Trophoblast cell (in vitro differentiated cells and primary cell): ENCODE measurements at regions not wholly inside any gene's neighbourhood (a gene's known extent, or its start where the extent isn't known, plus 50 kb on each side); places are given as distances from the start of the nearest gene placed in this dataset.
A peak's percentile ranks its signal among the peaks of the same experiment; 100 is the strongest.

Experiments
- DNase-seq, 2 donors: peaks; one replicate each; pipeline ENCODE4 v3.0.0-alpha.2; 2016
- H2AFZ ChIP-seq: 2 replicates; pipeline ENCODE4 v1.6.1; 2013; ENCODE audit warnings: low read length, moderate library complexity, mild to moderate bottlenecking; ENCODE audit not compliant: insufficient read depth, poor library complexity
- H2AK5ac ChIP-seq: 2 replicates; pipeline ENCODE4 v1.6.1; 2013; ENCODE audit warnings: mild to moderate bottlenecking, low read length
- H2BK120ac ChIP-seq: 2 replicates; pipeline ENCODE4 v1.6.1; 2013; ENCODE audit warnings: low read length, mild to moderate bottlenecking, moderate library complexity; ENCODE audit not compliant: insufficient read depth, poor library complexity
- H2BK12ac ChIP-seq: 2 replicates; pipeline ENCODE4 v1.6.1; 2013; ENCODE audit warnings: mild to moderate bottlenecking, low read length, moderate library complexity
- H2BK5ac ChIP-seq: 2 replicates; pipeline ENCODE4 v1.6.1; 2013; ENCODE audit warnings: low read length, low read depth, moderate library complexity, mild to moderate bottlenecking; ENCODE audit not compliant: poor library complexity
- H3K14ac ChIP-seq: 2 replicates; pipeline ENCODE4 v1.6.1; 2013; ENCODE audit warnings: mild to moderate bottlenecking, low read length
- H3K18ac ChIP-seq: 2 replicates; pipeline ENCODE4 v1.6.1; 2013; ENCODE audit warnings: mild to moderate bottlenecking, low read length
- H3K23ac ChIP-seq: 2 replicates; pipeline ENCODE4 v1.6.1; 2013; ENCODE audit warnings: low read length
- H3K27ac ChIP-seq: 2 replicates; pipeline ENCODE4 v1.5.1; 2013; ENCODE audit warnings: low read depth, mild to moderate bottlenecking, inconsistent platforms, low read length, moderate library complexity
- H3K27me3 ChIP-seq: 2 replicates; pipeline ENCODE4 v1.6.1; 2013; ENCODE audit warnings: inconsistent platforms, mild to moderate bottlenecking, low read length, moderate library complexity; ENCODE audit not compliant: insufficient read depth
- H3K36me3 ChIP-seq, 2 experiments: 1 replicate in 1 of 2; 2 replicates in 1 of 2; pipeline ENCODE4 v1.6.1; 2013; ENCODE audit warnings: low read length in 2 of 2, mild to moderate bottlenecking in 2 of 2, moderate library complexity in 1 of 2; ENCODE audit not compliant: insufficient read depth in 2 of 2, control insufficient read depth in 1 of 2
- H3K4ac ChIP-seq: 2 replicates; pipeline ENCODE4 v1.6.1; 2013; ENCODE audit warnings: low read depth, mild to moderate bottlenecking, low read length, moderate library complexity
- H3K4me1 ChIP-seq, 2 experiments: 1 replicate in 1 of 2; 2 replicates in 1 of 2; pipeline ENCODE4 v1.6.1; 2013; ENCODE audit warnings: low read length in 2 of 2, mild to moderate bottlenecking in 2 of 2, moderate library complexity in 1 of 2; ENCODE audit not compliant: insufficient read depth in 2 of 2, control insufficient read depth in 1 of 2
- H3K4me2 ChIP-seq: 2 replicates; pipeline ENCODE4 v1.6.1; 2013; ENCODE audit warnings: inconsistent platforms, mild to moderate bottlenecking, low read length, moderate library complexity
- H3K4me3 ChIP-seq: 2 replicates; pipeline ENCODE4 v1.5.1; 2013; ENCODE audit warnings: mild to moderate bottlenecking, low read depth, low read length, inconsistent platforms
- H3K79me1 ChIP-seq: one replicate; pipeline ENCODE4 v1.6.1; 2013; ENCODE audit warnings: low read length
- H3K79me2 ChIP-seq: 2 replicates; pipeline ENCODE4 v1.6.1; 2013; ENCODE audit warnings: low read length, mild to moderate bottlenecking; ENCODE audit not compliant: control insufficient read depth, insufficient read depth, poor library complexity
- H3K9ac ChIP-seq: 2 replicates; pipeline ENCODE4 v1.6.1; 2013; ENCODE audit warnings: mild to moderate bottlenecking, low read length
- H3K9me3 ChIP-seq: 2 replicates; pipeline ENCODE4 v1.6.1; 2013; ENCODE audit warnings: low read depth, mild to moderate bottlenecking, control low read depth, inconsistent platforms, low read length; ENCODE audit not compliant: insufficient read depth
- H4K12ac ChIP-seq: 2 replicates; pipeline ENCODE4 v1.6.1; 2013; ENCODE audit warnings: low read depth, mild to moderate bottlenecking, low read length, moderate library complexity
- H4K8ac ChIP-seq: 2 replicates; pipeline ENCODE4 v1.6.1; 2013; ENCODE audit warnings: low read depth, mild to moderate bottlenecking, low read length, moderate library complexity
- H4K91ac ChIP-seq: one replicate; pipeline ENCODE4 v1.6.1; 2013; ENCODE audit warnings: low read depth, mild to moderate bottlenecking, low read length, moderate library complexity
- WGBS: extraction: QIAGEN DNeasy Blood & Tissue Kit; methylation state at CpG from one replicate; pipeline ENCODE4 v1.1.7; 2013; ENCODE audit warnings: missing lambda C conversion rate; ENCODE audit not compliant: insufficient read length, insufficient coverage; ENCODE audit errors: extremely low coverage; 5-methylcytosine and 5-hydroxymethylcytosine counted together

GRCh38 chr1:60923389-60924087, 158.8 kb upstream of the NFIA start:
- Histone ChIP-seq H3K27me3 (no peaks in the 10 kb centered on the region), H4K8ac (no peak overlapping the region)
- no CpG with 5 or more reads among the region's 5 CpGs for WGBS

DNA sequence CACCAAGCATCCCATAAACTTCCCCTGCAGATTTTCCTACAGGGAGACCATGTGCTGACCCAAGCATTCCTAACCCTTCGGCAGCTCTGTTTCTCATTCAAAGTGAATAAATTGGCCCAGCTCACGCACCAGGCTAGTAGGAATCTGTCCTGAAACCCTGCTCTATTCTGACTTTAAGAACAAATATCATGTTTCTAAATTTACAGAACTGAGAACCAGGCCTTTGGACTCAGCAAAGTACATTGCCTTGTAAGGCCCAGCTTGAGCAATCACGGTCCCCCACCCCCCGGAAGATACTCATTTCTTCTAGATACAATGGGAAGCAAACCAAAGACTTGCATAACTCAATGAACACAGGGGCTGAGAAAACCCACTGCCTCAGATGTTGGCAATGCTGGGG, 160.1 kb upstream of the NFIA start:
- H3K18ac ChIP-seq, result no peak overlapping the region
- no peaks in the 10 kb centered on the region for H3K79me2 ChIP-seq
- H2BK5ac ChIP-seq, result no peak overlapping the region
- no peak overlapping the region for H2BK120ac ChIP-seq
- H2AK5ac ChIP-seq, result no peak overlapping the region
- no peak overlapping the region for H3K4me3 ChIP-seq
- H4K91ac ChIP-seq, result no peak overlapping the region
- H3K4me2 ChIP-seq, result no peak overlapping the region
- peak overlapping the region; percentile 48 for H3K9ac ChIP-seq
- no peaks in the 10 kb centered on the region for H3K9me3 ChIP-seq
- H3K4me1 ChIP-seq, result peaks cover 7 to 9% of the 10 kb centered on the region in 2 experiments
- DNase-seq, result no peak
- H3K36me3 ChIP-seq, result no peaks in the 10 kb centered on the region
- no peak overlapping the region for H3K27ac ChIP-seq
- no peak overlapping the region for H3K23ac ChIP-seq
- WGBS, result no CpG with 5 or more reads among the region's 4 CpGs
- H4K8ac ChIP-seq, result no peak overlapping the region
- H3K4ac ChIP-seq, result no peak overlapping the region
- no peak overlapping the region for H2AFZ ChIP-seq
- H2BK12ac ChIP-seq, result no peak overlapping the region
- H3K14ac ChIP-seq, result no peak overlapping the region
- H3K79me1 ChIP-seq, result no peaks in the 10 kb centered on the region
- H3K27me3 ChIP-seq, result no peaks in the 10 kb centered on the region
- no peak overlapping the region for H4K12ac ChIP-seq

More at GRCh38 chr1:60923389-60924087, 158.8 kb upstream of the NFIA start:
- Histone ChIP-seq H3K9me3 (no peaks in the 10 kb centered on the region), H2BK12ac (no peak overlapping the region), H3K23ac (no peak overlapping the region), H2BK5ac (no peak overlapping the region), H2AK5ac (no peak overlapping the region), H3K79me2 (no peaks in the 10 kb centered on the region), H3K18ac (no peak overlapping the region), H3K36me3 (no peaks in the 10 kb centered on the region), H3K27ac (no peak overlapping the region), H3K4me3 (no peak overlapping the region), H3K4me1 (peaks cover 7 to 9% of the 10 kb centered on the region in 2 experiments), H4K91ac (no peak overlapping the region), H3K4ac (no peak overlapping the region), H3K79me1 (no peaks in the 10 kb centered on the region), H4K12ac (no peak overlapping the region), H3K14ac (no peak overlapping the region), H2AFZ (no peak overlapping the region), H2BK120ac (no peak overlapping the region), H3K4me2 (no peak overlapping the region), H3K9ac (no peak overlapping the region)
- no peak for DNase-seq

GRCh38 chr1:60921175-60921574, 161.2 kb upstream of the NFIA start:
- no peak overlapping the region for H2BK5ac ChIP-seq
- H3K9ac ChIP-seq, result no peak overlapping the region
- no peak overlapping the region for H3K27ac ChIP-seq
- no peaks in the 10 kb centered on the region for H3K79me1 ChIP-seq
- no peak overlapping the region for H2AFZ ChIP-seq
- no peaks in the 10 kb centered on the region for H3K27me3 ChIP-seq
- no peak overlapping the region for H3K4ac ChIP-seq
- H4K91ac ChIP-seq, result no peak overlapping the region
- H3K14ac ChIP-seq, result no peak overlapping the region
- no peaks in the 10 kb centered on the region for H3K36me3 ChIP-seq
- H4K12ac ChIP-seq, result no peak overlapping the region
- peak overlapping the region; percentile 64 for H3K23ac ChIP-seq
- H2BK12ac ChIP-seq, result no peak overlapping the region
- H2AK5ac ChIP-seq, result no peak overlapping the region
- H4K8ac ChIP-seq, result no peak overlapping the region
- no peaks in the 10 kb centered on the region for H3K79me2 ChIP-seq
- no CpG with 5 or more reads among the region's 4 CpGs for WGBS
- H3K4me2 ChIP-seq, result no peak overlapping the region
- H3K9me3 ChIP-seq, result no peaks in the 10 kb centered on the region
- peaks cover 7 to 9% of the 10 kb centered on the region in 2 experiments for H3K4me1 ChIP-seq
- no peak for DNase-seq
- H3K4me3 ChIP-seq, result no peak overlapping the region
- H3K18ac ChIP-seq, result no peak overlapping the region
- H2BK120ac ChIP-seq, result no peak overlapping the region

DNA sequence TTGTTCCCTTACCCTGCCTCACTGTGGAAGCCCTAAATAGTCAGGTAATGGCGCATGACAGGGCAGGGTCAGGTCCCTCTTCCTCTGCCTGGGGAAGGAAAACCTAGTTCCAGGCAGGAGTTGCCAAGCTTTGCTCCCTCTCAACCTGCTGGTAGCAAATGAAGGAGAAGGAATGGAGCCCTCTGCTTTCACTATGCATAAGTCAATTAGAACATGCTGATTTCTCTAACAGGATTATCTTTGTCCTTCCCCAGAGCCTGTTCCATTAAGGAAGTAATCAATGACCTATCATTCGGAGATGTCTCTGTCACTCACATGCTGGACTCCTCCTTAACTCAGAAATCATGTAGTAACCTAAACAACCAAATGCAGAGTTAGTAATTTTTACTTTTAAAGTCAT, 161.8 kb upstream of the NFIA start:
- Histone ChIP-seq H2BK120ac (no peak overlapping the region), H3K27me3 (no peaks in the 10 kb centered on the region), H3K36me3 (no peaks in the 10 kb centered on the region), H4K8ac (no peak overlapping the region), H4K12ac (no peak overlapping the region), H3K4me2 (no peak overlapping the region), H2AFZ (no peak overlapping the region), H3K4ac (no peak overlapping the region), H3K14ac (no peak overlapping the region), H3K4me3 (no peak overlapping the region), H3K79me2 (no peaks in the 10 kb centered on the region), H3K79me1 (no peaks in the 10 kb centered on the region), H3K9ac (no peak overlapping the region), H3K27ac (no peak overlapping the region), H2BK5ac (no peak overlapping the region), H2AK5ac (no peak overlapping the region), H4K91ac (no peak overlapping the region), H3K4me1 (peaks cover 5 to 7% of the 10 kb centered on the region in 2 experiments), H3K9me3 (no peaks in the 10 kb centered on the region), H3K23ac (no peak overlapping the region), H2BK12ac (no peak overlapping the region), H3K18ac (no peak overlapping the region)
- WGBS, result no CpG with 5 or more reads among the region's 2 CpGs
- DNase-seq, result no peak
